Liver (tissue), 8 donors: ENCODE measurements at regions not wholly inside any gene's neighbourhood (a gene's known extent, or its start where the extent isn't known, plus 50 kb on each side); places are given as distances from the start of the nearest gene placed in this dataset.

Source experiments
- DNase-seq: peaks from one replicate; pipeline ENCODE4 v3.0.0-alpha.2; 2017; ENCODE audit warnings: low spot score
- H3K27ac ChIP-seq, 2 donors: one replicate each; pipeline ENCODE4 v1.7.0; 2013; ENCODE audit warnings: inconsistent platforms in 2 of 2, low read length in 2 of 2, control low read depth in 1 of 2, low read depth in 1 of 2, mild to moderate bottlenecking in 1 of 2
- H3K27me3 ChIP-seq, 4 donors: one replicate each; pipeline versions ENCODE4 v1.6.1 to v1.7.0; 2013; ENCODE audit warnings: low read length in 3 of 4, inconsistent platforms in 1 of 4, mild to moderate bottlenecking in 1 of 4, moderate library complexity in 1 of 4; ENCODE audit not compliant: control insufficient read depth in 4 of 4, insufficient read depth in 4 of 4
- H3K36me3 ChIP-seq, 4 donors: one replicate each; pipeline versions ENCODE4 v1.6.1 to v1.7.0; 2013; ENCODE audit warnings: low read length in 3 of 4, mild to moderate bottlenecking in 3 of 4, low read depth in 1 of 4, moderate library complexity in 1 of 4; ENCODE audit not compliant: control insufficient read depth in 4 of 4, insufficient read depth in 3 of 4
- H3K4me1 ChIP-seq, 4 donors: one replicate each; pipeline versions ENCODE4 v1.6.1 to v1.7.0; 2013; ENCODE audit warnings: low read length in 3 of 4, mild to moderate bottlenecking in 3 of 4, moderate library complexity in 1 of 4; ENCODE audit not compliant: control insufficient read depth in 4 of 4, insufficient read depth in 4 of 4
- H3K4me3 ChIP-seq, 3 donors: one replicate each; pipeline versions ENCODE4 v1.6.1 to v1.7.0; 2013; ENCODE audit warnings: low read length in 3 of 3, control low read depth in 1 of 3, low read depth in 1 of 3, mild to moderate bottlenecking in 1 of 3
- H3K9ac ChIP-seq, 2 donors: one replicate each; pipeline ENCODE4 v1.7.0; 2013; ENCODE audit warnings: low read length in 2 of 2, mild to moderate bottlenecking in 2 of 2, moderate library complexity in 2 of 2, control low read depth in 1 of 2, low read depth in 1 of 2
- H3K9me3 ChIP-seq, 4 donors: one replicate each; pipeline versions ENCODE4 v1.6.1 to v1.7.0; 2013; ENCODE audit warnings: low read length in 3 of 4; ENCODE audit not compliant: control insufficient read depth in 4 of 4
- FOXA2 ChIP-seq: IDR thresholded peaks from 2 replicates; pipeline ENCODE4 v1.6.1; 2016; ENCODE audit warnings: antibody characterized with exemption
- GABPA ChIP-seq, 2 donors: IDR thresholded peaks in 1 of 2; conservative IDR thresholded peaks in 1 of 2; 2 replicates each; pipeline ENCODE4 v1.6.1; 2016; ENCODE audit warnings: antibody characterized with exemption in 2 of 2, mild to moderate bottlenecking in 1 of 2, moderate library complexity in 1 of 2
- HNF4A ChIP-seq, 2 donors: conservative IDR thresholded peaks; 2 replicates each; pipeline ENCODE4 v1.6.1; 2016; ENCODE audit warnings: antibody characterized with exemption in 2 of 2, mild to moderate bottlenecking in 2 of 2
- JUND ChIP-seq, 2 donors: IDR thresholded peaks; 2 replicates each; pipeline ENCODE4 v1.6.1; 2016; ENCODE audit warnings: antibody characterized with exemption in 2 of 2
- RAD21 ChIP-seq, 2 donors: IDR thresholded peaks; 2 replicates each; pipeline ENCODE4 v1.6.1; 2016; ENCODE audit warnings: antibody characterized with exemption in 2 of 2, mild to moderate bottlenecking in 2 of 2
- REST ChIP-seq: IDR thresholded peaks from 2 replicates; pipeline ENCODE4 v1.6.1; 2016; ENCODE audit warnings: antibody characterized with exemption, mild to moderate bottlenecking
- SP1 ChIP-seq: IDR thresholded peaks from 2 replicates; pipeline ENCODE4 v1.6.1; 2018; ENCODE audit warnings: antibody characterized with exemption, mild to moderate bottlenecking
- TAF1 ChIP-seq: conservative IDR thresholded peaks from 2 replicates; pipeline ENCODE4 v1.6.1; 2016; ENCODE audit warnings: antibody characterized with exemption, mild to moderate bottlenecking
- YY1 ChIP-seq: IDR thresholded peaks from 2 replicates; pipeline ENCODE4 v1.6.1; 2016; ENCODE audit warnings: antibody characterized with exemption, mild to moderate bottlenecking
- WGBS: extraction: QIAGEN DNeasy Blood & Tissue Kit; methylation state at CpG from one replicate; pipeline ENCODE4 v1.1.7; 2013; 5-methylcytosine and 5-hydroxymethylcytosine counted together
- TF ChIP-seq, protein P1 (sequence below): fragments of 150-350 bp; IDR thresholded peaks from 2 replicates; pipeline ENCODE4 v1.5.1; 2017; ENCODE audit warnings: improper control_type of control experiment, low read depth, low read length; ENCODE audit not compliant: missing input control
- TF ChIP-seq, protein P2 (sequence below): IDR thresholded peaks from 2 replicates; pipeline ENCODE4 v1.6.1; 2016; ENCODE audit warnings: antibody characterized with exemption
- donor health status: healthy.
- donor health status: healthy.
- donor health status: healthy.
- donor health status: healthy.
- donor health status: healthy.

- TF ChIP-seq REST, result no peak
Measured at GRCh38 chr1:17903386-17903785, 148.3 kb downstream of the ACTL8 start (continued).

GRCh38 chr1:17904290-17904689 lies 149.2 kb downstream of the ACTL8 start:
- no peak overlapping the region for H3K4me3 ChIP-seq
- TF ChIP-seq YY1 (no peak), GABPA (IDR thresholded peaks at IDR 0.05 in 1 of 2, conservative IDR thresholded peaks at IDR 0.05 in 1 of 2) (no peak), JUND (IDR thresholded peaks at IDR 0.05) (no peak), REST (no peak), FOXA2 (no peak), RAD21 (IDR thresholded peaks at IDR 0.05) (no peak), HNF4A (conservative IDR thresholded peaks at IDR 0.05) (no peak), SP1 (no peak), TAF1 (no peak)
- TF ChIP-seq, protein P1, sequence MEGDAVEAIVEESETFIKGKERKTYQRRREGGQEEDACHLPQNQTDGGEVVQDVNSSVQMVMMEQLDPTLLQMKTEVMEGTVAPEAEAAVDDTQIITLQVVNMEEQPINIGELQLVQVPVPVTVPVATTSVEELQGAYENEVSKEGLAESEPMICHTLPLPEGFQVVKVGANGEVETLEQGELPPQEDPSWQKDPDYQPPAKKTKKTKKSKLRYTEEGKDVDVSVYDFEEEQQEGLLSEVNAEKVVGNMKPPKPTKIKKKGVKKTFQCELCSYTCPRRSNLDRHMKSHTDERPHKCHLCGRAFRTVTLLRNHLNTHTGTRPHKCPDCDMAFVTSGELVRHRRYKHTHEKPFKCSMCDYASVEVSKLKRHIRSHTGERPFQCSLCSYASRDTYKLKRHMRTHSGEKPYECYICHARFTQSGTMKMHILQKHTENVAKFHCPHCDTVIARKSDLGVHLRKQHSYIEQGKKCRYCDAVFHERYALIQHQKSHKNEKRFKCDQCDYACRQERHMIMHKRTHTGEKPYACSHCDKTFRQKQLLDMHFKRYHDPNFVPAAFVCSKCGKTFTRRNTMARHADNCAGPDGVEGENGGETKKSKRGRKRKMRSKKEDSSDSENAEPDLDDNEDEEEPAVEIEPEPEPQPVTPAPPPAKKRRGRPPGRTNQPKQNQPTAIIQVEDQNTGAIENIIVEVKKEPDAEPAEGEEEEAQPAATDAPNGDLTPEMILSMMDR, result no peak
- TF ChIP-seq, protein P2, sequence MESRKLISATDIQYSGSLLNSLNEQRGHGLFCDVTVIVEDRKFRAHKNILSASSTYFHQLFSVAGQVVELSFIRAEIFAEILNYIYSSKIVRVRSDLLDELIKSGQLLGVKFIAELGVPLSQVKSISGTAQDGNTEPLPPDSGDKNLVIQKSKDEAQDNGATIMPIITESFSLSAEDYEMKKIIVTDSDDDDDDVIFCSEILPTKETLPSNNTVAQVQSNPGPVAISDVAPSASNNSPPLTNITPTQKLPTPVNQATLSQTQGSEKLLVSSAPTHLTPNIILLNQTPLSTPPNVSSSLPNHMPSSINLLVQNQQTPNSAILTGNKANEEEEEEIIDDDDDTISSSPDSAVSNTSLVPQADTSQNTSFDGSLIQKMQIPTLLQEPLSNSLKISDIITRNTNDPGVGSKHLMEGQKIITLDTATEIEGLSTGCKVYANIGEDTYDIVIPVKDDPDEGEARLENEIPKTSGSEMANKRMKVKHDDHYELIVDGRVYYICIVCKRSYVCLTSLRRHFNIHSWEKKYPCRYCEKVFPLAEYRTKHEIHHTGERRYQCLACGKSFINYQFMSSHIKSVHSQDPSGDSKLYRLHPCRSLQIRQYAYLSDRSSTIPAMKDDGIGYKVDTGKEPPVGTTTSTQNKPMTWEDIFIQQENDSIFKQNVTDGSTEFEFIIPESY, result no peak
- no peak for DNase-seq
- H3K27me3 ChIP-seq, result peaks cover 0 to 11% (median 0%) of the 10 kb centered on the region in 4 donors
- no peak overlapping the region for H3K9ac ChIP-seq
- 57% methylated on average over 5 of the region's 5 CpGs for WGBS
- peaks cover 0 to 5% (median 1%) of the 10 kb centered on the region in 4 donors for H3K9me3 ChIP-seq
- no peaks in the 10 kb centered on the region for H3K4me1 ChIP-seq
- H3K36me3 ChIP-seq, result no peaks in the 10 kb centered on the region
- no peak overlapping the region for H3K27ac ChIP-seq
